Gastroesophageal sphincter (tissue), 3 donors: ENCODE measurements at regions not wholly inside any gene's neighbourhood (a gene's known extent, or its start where the extent isn't known, plus 50 kb on each side); places are given as distances from the start of the nearest gene placed in this dataset.

Experiments used
- CTCF ChIP-seq, 4 experiments: fragments of 200-600 bp in 2 of 4; fragments of 450-650 bp in 2 of 4; sonication (generic) in 1 of 4; IDR thresholded peaks; one replicate each; pipeline ENCODE4 v1.5.1; 2017 to 2019; ENCODE audit warnings: antibody characterized with exemption in 4 of 4, mild to moderate bottlenecking in 2 of 4, moderate library complexity in 2 of 4
- POLR2A ChIP-seq, 2 donors: fragments of 450-650 bp; IDR thresholded peaks; one replicate each; pipeline ENCODE4 v1.6.1; 2017; ENCODE audit warnings: antibody characterized with exemption in 2 of 2, mild to moderate bottlenecking in 2 of 2, moderate library complexity in 1 of 2

DNA sequence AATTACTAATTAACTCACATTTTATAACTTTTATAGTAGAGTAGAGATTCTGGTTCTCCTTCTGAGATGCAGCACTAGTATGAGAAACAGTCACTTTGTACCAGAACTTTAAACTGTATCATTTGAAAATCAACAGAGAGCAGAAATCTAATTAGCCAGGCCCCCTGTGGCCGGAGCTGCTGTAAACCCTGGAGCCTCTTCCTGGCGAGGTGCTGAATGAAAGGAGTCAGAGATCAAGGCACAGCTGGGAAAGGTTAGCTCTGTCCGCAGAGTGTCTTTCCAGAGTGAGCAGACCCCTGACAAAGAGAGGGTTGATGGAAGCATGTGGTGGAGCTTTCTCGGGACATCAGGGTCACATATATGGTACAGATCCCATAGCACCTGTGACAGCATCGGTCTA, 703.8 kb downstream of the RFPL4B start:
- TF ChIP-seq CTCF (IDR thresholded peaks at IDR 0.05): no peak
- TF ChIP-seq POLR2A (IDR thresholded peaks at IDR 0.05): no peak
